HepG2 (cell line): ENCODE measurements at regions not wholly inside any gene's neighbourhood (a gene's known extent, or its start where the extent isn't known, plus 50 kb on each side); places are given as distances from the start of the nearest gene placed in this dataset.

Experiments
- ATAC-seq: fragments of 200-7000 bp; cut with Tn5 transposase; 3 replicates; pipeline ENCODE4 v1.9.1; 2020; ENCODE audit warnings: mild to moderate bottlenecking, moderate library complexity
- BruUV-seq: library from RNA; stranded (reverse); fragments of 400-500 nt; replicated peaks from 2 replicates; lab custom pipeline; 2021; lab: Mats Ljungman, UMichigan
- CTCF ChIA-PET: fragments of 300-600 bp; formaldehyde crosslinking; extraction: SDS; loops from one replicate; lab custom pipeline; 2021; ENCODE audit warnings: low total read pairs, inconsistent platforms, low intra/inter-chr PET ratio; lab: Yijun Ruan, JAX
- POLR2A ChIA-PET: fragments of 350-600 bp; sonication (Branson Sonifier 250); formaldehyde crosslinking; loops from one replicate; lab custom pipeline; 2020; ENCODE audit warnings: antibody characterized with exemption, inconsistent platforms; lab: Yijun Ruan, JAX
- DNase-seq: peaks from one replicate; pipeline ENCODE4 v3.0.0-alpha.2; 2015; ENCODE audit warnings: low spot score
- FAIRE-seq: peaks from 3 replicates; lab custom pipeline; 2011; peaks lifted over from hg19 to GRCh38; lab: Jason Lieb, UNC
- H2AFZ ChIP-seq: one replicate; pipeline ENCODE4 v1.6.1; 2011; ENCODE audit warnings: low read length, inconsistent platforms
- H3K27ac ChIP-seq: fragments of 300-600 bp; 3 replicates; pipeline ENCODE4 v1.8.0; 2011; ENCODE audit warnings: mixed run types, mild to moderate bottlenecking, mixed read lengths, low read length, inconsistent platforms; ENCODE audit not compliant: insufficient read depth; ENCODE audit errors: extremely low read length
- H3K27me3 ChIP-seq, 2 experiments: fragments of 200-600 bp in 1 of 2; 2 replicates in 1 of 2; 3 replicates in 1 of 2; pipeline versions ENCODE4 v1.6.0 to v1.8.0; 2011; ENCODE audit warnings: low read length in 2 of 2, mild to moderate bottlenecking in 2 of 2, moderate library complexity in 2 of 2, inconsistent platforms in 1 of 2; ENCODE audit not compliant: insufficient read depth in 2 of 2, control insufficient read depth in 1 of 2
- H3K36me3 ChIP-seq, 2 experiments: fragments of 200-600 bp in 1 of 2; replicated peaks in 1 of 2; 2 replicates in 1 of 2; 3 replicates in 1 of 2; pipeline versions ENCODE4 v1.5.1 to v1.8.0; 2011; ENCODE audit warnings: low read length in 2 of 2, inconsistent platforms in 1 of 2; ENCODE audit not compliant: insufficient read depth in 2 of 2, control insufficient read depth in 1 of 2
- H3K4me1 ChIP-seq: 2 replicates; pipeline ENCODE4 v1.5.1; 2012; ENCODE audit warnings: low read length, inconsistent platforms; ENCODE audit not compliant: insufficient read depth
- H3K4me2 ChIP-seq: 2 replicates; pipeline ENCODE4 v1.6.0; 2011; ENCODE audit warnings: low read depth, low read length, inconsistent platforms
- H3K4me3 ChIP-seq, 3 experiments: fragments of 200-600 bp in 1 of 3; sonication (generic), shearing (Covaris generic) in 1 of 3; replicated peaks in 1 of 3; 2 replicates each; pipeline ENCODE4 v1.5.1; 2011 to 2016; ENCODE audit warnings: low read length in 3 of 3, inconsistent platforms in 2 of 3, low read depth in 2 of 3, mild to moderate bottlenecking in 2 of 3, control low read depth in 1 of 3, mixed read lengths in 1 of 3; ENCODE audit not compliant: insufficient read depth in 1 of 3
- H3K79me2 ChIP-seq: one replicate; pipeline ENCODE4 v1.6.1; 2011; ENCODE audit warnings: low read length, inconsistent platforms; ENCODE audit not compliant: insufficient read depth
- H3K9ac ChIP-seq: 2 replicates; pipeline ENCODE4 v1.6.0; 2011; ENCODE audit warnings: mild to moderate bottlenecking, low read depth, low read length, inconsistent platforms; ENCODE audit not compliant: insufficient read depth
- H3K9me3 ChIP-seq: 2 replicates; pipeline ENCODE4 v1.5.1; 2012; ENCODE audit warnings: mild to moderate bottlenecking, low read length
- H4K20me1 ChIP-seq: 2 replicates; pipeline ENCODE4 v1.6.0; 2011; ENCODE audit warnings: inconsistent platforms, mild to moderate bottlenecking, low read length, moderate library complexity; ENCODE audit not compliant: insufficient read depth
- DDIT3 ChIP-seq: sonication (generic); formaldehyde crosslinking; IDR thresholded peaks from 2 replicates; pipeline ENCODE4 v1.4.0; 2020; ENCODE audit warnings: mild to moderate bottlenecking, missing genetic modification reagents
- DNMT1 ChIP-seq: sonication (generic); formaldehyde crosslinking; IDR thresholded peaks from 2 replicates; pipeline ENCODE4 v1.5.1; 2020; ENCODE audit warnings: mild to moderate bottlenecking, missing genetic modification reagents
- ZNF546 ChIP-seq: sonication (generic); formaldehyde crosslinking; conservative IDR thresholded peaks from 2 replicates; pipeline ENCODE4 v1.8.1; 2023; ENCODE audit warnings: mild to moderate bottlenecking, missing genetic modification reagents
- ZNF564 ChIP-seq: sonication (generic); formaldehyde crosslinking; IDR thresholded peaks from 2 replicates; pipeline ENCODE4 v1.8.1; 2023; ENCODE audit warnings: mild to moderate bottlenecking, missing genetic modification reagents
- WGBS: methylation state at CpG from one replicate; pipeline ENCODE4 v1.1.6; 2017; ENCODE audit warnings: low lambda C conversion rate; 5-methylcytosine and 5-hydroxymethylcytosine counted together
- in situ Hi-C: cut with HindIII; loops from 2 replicates; pipeline ENCODE4 v1.10.0; 2017; ENCODE audit warnings: low pct_unique_long_range_greater_than_20kb; ENCODE audit not compliant: extremely low pct_ligation_motif_present
- intact Hi-C: fragments of 100-400 bp; cut with micrococcal nuclease; formaldehyde crosslinking; loops from one replicate; pipeline ENCODE4 v1.10.0; 2022; ENCODE audit not compliant: unreplicated experiment
- TF ChIP-seq, protein P1 (sequence below): sonication (generic); formaldehyde crosslinking; IDR thresholded peaks from 2 replicates; pipeline ENCODE4 v1.5.1; 2020; ENCODE audit warnings: missing genetic modification reagents, mild to moderate bottlenecking, borderline replicate concordance
- TF ChIP-seq, protein P2 (sequence below): sonication (generic); formaldehyde crosslinking; IDR thresholded peaks from 2 replicates; pipeline ENCODE4 v1.4.0; 2020; ENCODE audit warnings: missing genetic modification reagents
- TF ChIP-seq, protein P3 (sequence below): sonication (generic); formaldehyde crosslinking; IDR thresholded peaks from 2 replicates; pipeline ENCODE4 v1.8.0; 2022; ENCODE audit warnings: missing genetic modification reagents, mild to moderate bottlenecking, moderate library complexity, borderline replicate concordance

- WGBS: 4% methylated on average over 2 of the region's 2 CpGs
- no TSS peak for BruUV-seq
- POLR2A ChIA-PET: no interaction called here
These were observed 303.0 kb upstream of the TLE4 start for GRCh38 chr9:79268806-79269205.

More at GRCh38 chr9:79268806-79269205, 303.0 kb upstream of the TLE4 start:
- CTCF ChIA-PET: no interaction called here
- TF ChIP-seq ZNF564 (no peak), DNMT1 (CRISPR knock-in tag) (no peak), ZNF546 (no peak), DDIT3 (CRISPR knock-in tag) (no peak)
- TF ChIP-seq, protein P1, sequence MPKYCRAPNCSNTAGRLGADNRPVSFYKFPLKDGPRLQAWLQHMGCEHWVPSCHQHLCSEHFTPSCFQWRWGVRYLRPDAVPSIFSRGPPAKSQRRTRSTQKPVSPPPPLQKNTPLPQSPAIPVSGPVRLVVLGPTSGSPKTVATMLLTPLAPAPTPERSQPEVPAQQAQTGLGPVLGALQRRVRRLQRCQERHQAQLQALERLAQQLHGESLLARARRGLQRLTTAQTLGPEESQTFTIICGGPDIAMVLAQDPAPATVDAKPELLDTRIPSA (CRISPR knock-in tag): no peak
- TF ChIP-seq, protein P2, sequence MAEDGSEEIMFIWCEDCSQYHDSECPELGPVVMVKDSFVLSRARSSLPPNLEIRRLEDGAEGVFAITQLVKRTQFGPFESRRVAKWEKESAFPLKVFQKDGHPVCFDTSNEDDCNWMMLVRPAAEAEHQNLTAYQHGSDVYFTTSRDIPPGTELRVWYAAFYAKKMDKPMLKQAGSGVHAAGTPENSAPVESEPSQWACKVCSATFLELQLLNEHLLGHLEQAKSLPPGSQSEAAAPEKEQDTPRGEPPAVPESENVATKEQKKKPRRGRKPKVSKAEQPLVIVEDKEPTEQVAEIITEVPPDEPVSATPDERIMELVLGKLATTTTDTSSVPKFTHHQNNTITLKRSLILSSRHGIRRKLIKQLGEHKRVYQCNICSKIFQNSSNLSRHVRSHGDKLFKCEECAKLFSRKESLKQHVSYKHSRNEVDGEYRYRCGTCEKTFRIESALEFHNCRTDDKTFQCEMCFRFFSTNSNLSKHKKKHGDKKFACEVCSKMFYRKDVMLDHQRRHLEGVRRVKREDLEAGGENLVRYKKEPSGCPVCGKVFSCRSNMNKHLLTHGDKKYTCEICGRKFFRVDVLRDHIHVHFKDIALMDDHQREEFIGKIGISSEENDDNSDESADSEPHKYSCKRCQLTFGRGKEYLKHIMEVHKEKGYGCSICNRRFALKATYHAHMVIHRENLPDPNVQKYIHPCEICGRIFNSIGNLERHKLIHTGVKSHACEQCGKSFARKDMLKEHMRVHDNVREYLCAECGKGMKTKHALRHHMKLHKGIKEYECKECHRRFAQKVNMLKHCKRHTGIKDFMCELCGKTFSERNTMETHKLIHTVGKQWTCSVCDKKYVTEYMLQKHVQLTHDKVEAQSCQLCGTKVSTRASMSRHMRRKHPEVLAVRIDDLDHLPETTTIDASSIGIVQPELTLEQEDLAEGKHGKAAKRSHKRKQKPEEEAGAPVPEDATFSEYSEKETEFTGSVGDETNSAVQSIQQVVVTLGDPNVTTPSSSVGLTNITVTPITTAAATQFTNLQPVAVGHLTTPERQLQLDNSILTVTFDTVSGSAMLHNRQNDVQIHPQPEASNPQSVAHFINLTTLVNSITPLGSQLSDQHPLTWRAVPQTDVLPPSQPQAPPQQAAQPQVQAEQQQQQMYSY (CRISPR knock-in tag): no peak
- TF ChIP-seq, protein P3, sequence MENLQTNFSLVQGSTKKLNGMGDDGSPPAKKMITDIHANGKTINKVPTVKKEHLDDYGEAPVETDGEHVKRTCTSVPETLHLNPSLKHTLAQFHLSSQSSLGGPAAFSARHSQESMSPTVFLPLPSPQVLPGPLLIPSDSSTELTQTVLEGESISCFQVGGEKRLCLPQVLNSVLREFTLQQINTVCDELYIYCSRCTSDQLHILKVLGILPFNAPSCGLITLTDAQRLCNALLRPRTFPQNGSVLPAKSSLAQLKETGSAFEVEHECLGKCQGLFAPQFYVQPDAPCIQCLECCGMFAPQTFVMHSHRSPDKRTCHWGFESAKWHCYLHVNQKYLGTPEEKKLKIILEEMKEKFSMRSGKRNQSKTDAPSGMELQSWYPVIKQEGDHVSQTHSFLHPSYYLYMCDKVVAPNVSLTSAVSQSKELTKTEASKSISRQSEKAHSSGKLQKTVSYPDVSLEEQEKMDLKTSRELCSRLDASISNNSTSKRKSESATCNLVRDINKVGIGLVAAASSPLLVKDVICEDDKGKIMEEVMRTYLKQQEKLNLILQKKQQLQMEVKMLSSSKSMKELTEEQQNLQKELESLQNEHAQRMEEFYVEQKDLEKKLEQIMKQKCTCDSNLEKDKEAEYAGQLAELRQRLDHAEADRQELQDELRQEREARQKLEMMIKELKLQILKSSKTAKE (CRISPR knock-in tag): no peak
- no peak for FAIRE-seq
- H3K9ac ChIP-seq: no peak overlapping the region
- no peak overlapping the region for H3K4me3 ChIP-seq
- ATAC-seq: no peak
- no peaks in the 10 kb centered on the region for H4K20me1 ChIP-seq
- no peaks in the 10 kb centered on the region for H3K27me3 ChIP-seq
- no peaks in the 10 kb centered on the region for H3K9me3 ChIP-seq
- no peaks in the 10 kb centered on the region for H3K36me3 ChIP-seq
- H3K27ac ChIP-seq: no peak overlapping the region
- no peak for DNase-seq
- in situ Hi-C loops: no loop called here
- no peaks in the 10 kb centered on the region for H3K4me1 ChIP-seq
- no peaks in the 10 kb centered on the region for H3K79me2 ChIP-seq
- H2AFZ ChIP-seq: no peak overlapping the region
- H3K4me2 ChIP-seq: no peak overlapping the region
- intact Hi-C loops: no loop called here
